Upper lobe of left lung (tissue), 6 donors: ENCODE measurements at regions not wholly inside any gene's neighbourhood (a gene's known extent, or its start where the extent isn't known, plus 50 kb on each side); places are given as distances from the start of the nearest gene placed in this dataset.

Experiments used
- ATAC-seq, 2 donors: fragments of 200-7000 bp; cut with Tn5 transposase; one replicate each; pipeline ENCODE4 v1.9.1; 2022; ENCODE audit warnings: mild to moderate bottlenecking in 2 of 2, moderate library complexity in 2 of 2; ENCODE audit not compliant: low FRiP score in 2 of 2
- DNase-seq, 2 donors: peaks; one replicate each; pipeline ENCODE4 v3.0.0-alpha.2; 2019 to 2020
- H3K27ac ChIP-seq, 4 donors: fragments of 200-600 bp; sonication (generic); one replicate each; pipeline ENCODE4 v1.5.1; 2016 to 2019
- H3K27me3 ChIP-seq, 4 donors: fragments of 200-600 bp; sonication (generic); one replicate each; pipeline ENCODE4 v1.5.1; 2017 to 2019
- H3K36me3 ChIP-seq, 4 donors: fragments of 200-600 bp; sonication (generic); one replicate each; pipeline ENCODE4 v1.5.1; 2016 to 2019
- H3K4me1 ChIP-seq, 4 donors: fragments of 200-600 bp; sonication (generic); one replicate each; pipeline ENCODE4 v1.5.1; 2018 to 2019
- H3K4me3 ChIP-seq, 4 donors: fragments of 200-600 bp; sonication (generic); one replicate each; pipeline ENCODE4 v1.5.1; 2017 to 2019; ENCODE audit warnings: mild to moderate bottlenecking in 2 of 4, moderate library complexity in 1 of 4
- H3K9me3 ChIP-seq, 4 donors: fragments of 200-600 bp; sonication (generic); one replicate each; pipeline ENCODE4 v1.5.1; 2018 to 2019
- EP300 ChIP-seq, 4 donors: sonication (generic); formaldehyde crosslinking; IDR thresholded peaks; one replicate each; pipeline ENCODE4 v1.5.1; 2017; ENCODE audit warnings: antibody characterized with exemption in 4 of 4, control low read depth in 2 of 4
- POLR2A ChIP-seq, 4 donors: fragments of 450-650 bp; IDR thresholded peaks; one replicate each; pipeline ENCODE4 v1.5.1; 2016 to 2017; ENCODE audit warnings: antibody characterized with exemption in 4 of 4, mild to moderate bottlenecking in 2 of 4
- POLR2AphosphoS5 ChIP-seq, 2 donors: sonication (generic); formaldehyde crosslinking; IDR thresholded peaks; one replicate each; pipeline ENCODE4 v1.5.1; 2017; ENCODE audit warnings: antibody characterized with exemption in 2 of 2
- WGBS, 2 donors: methylation state at CpG; one replicate each; pipeline ENCODE4 v1.1.5; 2017 to 2018; 5-methylcytosine and 5-hydroxymethylcytosine counted together
- TF ChIP-seq, protein P1 (sequence below), 6 experiments: fragments of 450-650 bp in 4 of 6; fragments of 200-600 bp in 2 of 6; sonication (generic) in 2 of 6; IDR thresholded peaks; one replicate each; pipeline ENCODE4 v1.5.1; 2016 to 2019; ENCODE audit warnings: antibody characterized with exemption in 6 of 6
- donor health status: DM: no; HTN: no; CAD: no; lungs with moderate emphysema.
- donor health status: DM: no; HTN: yes; CAD: no; lungs with severe emphysema.

- 87 to 90% methylated on average over 7 of the region's 7 CpGs for WGBS, 2 donors
- TF ChIP-seq POLR2AphosphoS5 (IDR thresholded peaks at IDR 0.05) (no peak), EP300 (IDR thresholded peaks at IDR 0.05) (no peak), POLR2A (IDR thresholded peaks at IDR 0.05) (no peak)
- TF ChIP-seq, protein P1, sequence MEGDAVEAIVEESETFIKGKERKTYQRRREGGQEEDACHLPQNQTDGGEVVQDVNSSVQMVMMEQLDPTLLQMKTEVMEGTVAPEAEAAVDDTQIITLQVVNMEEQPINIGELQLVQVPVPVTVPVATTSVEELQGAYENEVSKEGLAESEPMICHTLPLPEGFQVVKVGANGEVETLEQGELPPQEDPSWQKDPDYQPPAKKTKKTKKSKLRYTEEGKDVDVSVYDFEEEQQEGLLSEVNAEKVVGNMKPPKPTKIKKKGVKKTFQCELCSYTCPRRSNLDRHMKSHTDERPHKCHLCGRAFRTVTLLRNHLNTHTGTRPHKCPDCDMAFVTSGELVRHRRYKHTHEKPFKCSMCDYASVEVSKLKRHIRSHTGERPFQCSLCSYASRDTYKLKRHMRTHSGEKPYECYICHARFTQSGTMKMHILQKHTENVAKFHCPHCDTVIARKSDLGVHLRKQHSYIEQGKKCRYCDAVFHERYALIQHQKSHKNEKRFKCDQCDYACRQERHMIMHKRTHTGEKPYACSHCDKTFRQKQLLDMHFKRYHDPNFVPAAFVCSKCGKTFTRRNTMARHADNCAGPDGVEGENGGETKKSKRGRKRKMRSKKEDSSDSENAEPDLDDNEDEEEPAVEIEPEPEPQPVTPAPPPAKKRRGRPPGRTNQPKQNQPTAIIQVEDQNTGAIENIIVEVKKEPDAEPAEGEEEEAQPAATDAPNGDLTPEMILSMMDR (IDR thresholded peaks at IDR 0.05) = no peak
- H3K36me3 ChIP-seq = no peaks in the 10 kb centered on the region
- H3K27me3 ChIP-seq = no peaks in the 10 kb centered on the region
- peaks cover 10 to 23% (median 14%) of the 10 kb centered on the region in 4 donors for H3K9me3 ChIP-seq
- no peak overlapping the region for H3K27ac ChIP-seq
- H3K4me3 ChIP-seq = no peak overlapping the region
- ATAC-seq (no peak), DNase-seq (no peak)
- no peaks in the 10 kb centered on the region for H3K4me1 ChIP-seq
Measured at GRCh38 chr13:111483621-111483987, 163.2 kb downstream of the TEX29 start.

DNA sequence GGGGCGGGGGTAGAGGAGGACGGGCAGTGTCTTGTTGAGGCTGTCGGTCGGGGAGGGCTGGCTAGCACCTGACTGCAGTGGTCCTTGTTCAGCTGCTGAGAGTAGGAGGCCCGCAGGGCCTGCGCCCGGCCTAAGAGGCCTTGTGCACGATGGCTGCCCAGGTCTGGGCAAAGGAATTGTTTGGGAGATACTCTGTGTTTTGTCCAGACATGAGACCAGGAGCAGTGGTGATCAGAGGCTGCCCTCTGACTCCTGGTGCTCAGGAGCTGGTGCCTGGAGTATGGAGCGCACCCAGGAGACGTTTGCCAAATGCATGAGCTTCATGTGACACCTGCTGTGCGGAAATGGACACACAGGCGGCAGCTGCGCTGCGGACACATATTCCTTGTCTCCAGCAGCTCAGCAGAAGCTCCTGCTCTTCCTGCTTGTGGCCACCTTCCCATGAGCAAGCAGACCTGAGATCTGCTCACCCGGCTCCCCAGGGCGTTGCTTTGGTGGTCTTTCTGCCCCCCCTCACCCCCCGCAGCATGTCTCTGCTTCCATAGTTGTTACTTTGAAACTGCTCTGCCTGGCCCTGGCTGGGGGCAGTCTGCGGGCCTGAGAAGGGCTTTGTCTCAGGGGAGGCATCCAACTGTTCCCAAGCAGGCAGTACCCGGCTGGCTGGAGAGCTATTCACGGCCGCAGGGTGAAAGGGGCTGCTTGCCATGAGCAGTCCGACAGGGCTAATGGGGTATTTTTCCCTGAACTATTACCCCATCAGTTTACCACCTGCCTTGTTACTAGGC is 163.9 kb downstream of the TEX29 start:
- Histone ChIP-seq H3K4me3 (no peak overlapping the region), H3K27ac (no peak overlapping the region), H3K27me3 (no peaks in the 10 kb centered on the region), H3K9me3 (peaks cover 10 to 23% (median 14%) of the 10 kb centered on the region in 4 donors), H3K4me1 (no peaks in the 10 kb centered on the region), H3K36me3 (no peaks in the 10 kb centered on the region)
- ATAC-seq (no peak), DNase-seq (peak in 1 of 2 donors; percentile 49)
- WGBS, 2 donors = 79 to 83% methylated on average over 22 of the region's 22 CpGs
- TF ChIP-seq POLR2A (IDR thresholded peaks at IDR 0.05) (no peak), EP300 (IDR thresholded peaks at IDR 0.05) (no peak), POLR2AphosphoS5 (IDR thresholded peaks at IDR 0.05) (no peak)
- TF ChIP-seq, protein P1 (IDR thresholded peaks at IDR 0.05) = no peak

DNA sequence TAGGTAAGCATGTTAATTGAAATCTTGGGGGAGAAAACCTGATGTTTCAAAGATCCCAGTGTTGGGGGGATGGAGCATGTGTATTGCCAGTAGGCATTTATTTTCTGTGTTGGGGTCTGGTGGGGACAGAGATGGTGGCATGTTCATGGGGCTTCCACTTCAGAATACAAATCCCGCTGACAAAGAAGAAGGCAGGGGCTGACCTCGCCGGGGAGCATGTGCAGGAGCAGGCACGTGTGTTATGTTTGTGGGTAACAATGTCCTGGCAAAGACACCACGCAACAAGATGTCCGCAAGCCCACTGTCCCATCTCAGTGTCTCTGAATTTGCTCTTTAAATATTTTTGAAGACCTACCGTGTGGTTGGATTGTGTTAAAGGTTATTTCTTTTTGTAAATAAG is 164.5 kb downstream of the TEX29 start:
- WGBS, 2 donors = 91 to 94% methylated on average over 7 of the region's 7 CpGs
- no peaks in the 10 kb centered on the region for H3K4me1 ChIP-seq
- DNase-seq (no peak), ATAC-seq (no peak)
- H3K9me3 ChIP-seq = peaks cover 10 to 23% (median 14%) of the 10 kb centered on the region in 4 donors
- TF ChIP-seq POLR2AphosphoS5 (IDR thresholded peaks at IDR 0.05) = no peak
- no peak for TF ChIP-seq EP300 (IDR thresholded peaks at IDR 0.05)
- no peaks in the 10 kb centered on the region for H3K36me3 ChIP-seq
- no peak overlapping the region for H3K4me3 ChIP-seq
- H3K27me3 ChIP-seq = no peaks in the 10 kb centered on the region
- H3K27ac ChIP-seq = no peak overlapping the region

GRCh38 chr13:111485491-111486250 is 165.2 kb downstream of the TEX29 start:
- peak in 1 of 2 donors; percentile 48 for DNase-seq
- Histone ChIP-seq H3K27me3 (no peaks in the 10 kb centered on the region), H3K36me3 (no peaks in the 10 kb centered on the region), H3K4me3 (no peak overlapping the region), H3K27ac (no peak overlapping the region), H3K9me3 (peaks cover 10 to 23% (median 14%) of the 10 kb centered on the region in 4 donors), H3K4me1 (no peaks in the 10 kb centered on the region)
- peak; percentile 22 to 27 for ATAC-seq
- TF ChIP-seq, protein P1 (IDR thresholded peaks at IDR 0.05) = no peak
- TF ChIP-seq POLR2A (IDR thresholded peaks at IDR 0.05) = no peak
- 89 to 91% methylated on average over 16 to 20 of the region's 20 CpGs for WGBS, 2 donors

DNA sequence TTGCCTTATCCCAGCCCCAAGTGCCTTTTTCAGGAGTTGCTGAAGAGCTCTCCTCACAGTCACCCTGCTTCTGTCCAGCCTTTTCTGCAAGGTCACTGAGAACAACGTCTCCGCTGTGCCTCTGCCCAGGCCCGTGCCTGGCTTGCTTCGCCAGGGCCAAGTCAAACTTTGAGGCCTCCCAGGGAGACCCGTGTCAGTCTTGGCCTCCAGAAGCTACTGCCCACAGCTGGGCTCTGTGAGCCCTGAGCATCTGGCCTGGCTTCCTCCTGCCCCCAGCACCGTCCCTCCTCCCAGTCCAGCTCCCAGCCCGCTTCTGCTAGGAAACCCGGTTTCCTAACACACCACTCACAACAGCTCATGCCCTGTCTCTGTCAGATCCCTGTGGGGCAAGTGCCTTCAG is 165.9 kb downstream of the TEX29 start:
- Histone ChIP-seq H3K36me3 (no peaks in the 10 kb centered on the region), H3K4me1 (no peaks in the 10 kb centered on the region), H3K27me3 (no peaks in the 10 kb centered on the region), H3K27ac (no peak overlapping the region), H3K4me3 (no peak overlapping the region), H3K9me3 (peaks cover 10 to 23% (median 14%) of the 10 kb centered on the region in 4 donors)
- WGBS, 2 donors = 91% methylated on average over 8 of the region's 8 CpGs
- no peak for ATAC-seq
- peak in 1 of 2 donors; percentile 36 for DNase-seq
- TF ChIP-seq EP300 (IDR thresholded peaks at IDR 0.05) (no peak), POLR2AphosphoS5 (IDR thresholded peaks at IDR 0.05) (no peak), POLR2A (IDR thresholded peaks at IDR 0.05) (no peak)
